Panc1 (cell line): ENCODE measurements at regions not wholly inside any gene's neighbourhood (a gene's known extent, or its start where the extent isn't known, plus 50 kb on each side); places are given as distances from the start of the nearest gene placed in this dataset.
"Not testable (repeated sequence)": the region's sequence is repeated elsewhere in the genome, so short reads cannot be mapped to it uniquely, and the experiment has no call there.

Experiments used
- ATAC-seq: fragments of 200-7000 bp; cut with Tn5 transposase; 2 replicates; pipeline ENCODE4 v1.9.1; 2020; ENCODE audit warnings: mild to moderate bottlenecking, moderate library complexity
- BruUV-seq: library from RNA; stranded (reverse); fragments of 400-500 nt; replicated peaks from 2 replicates; lab custom pipeline; 2021; lab: Mats Ljungman, UMichigan
- CTCF ChIA-PET: fragments of 300-600 bp; sonication (Branson Sonifier 250); formaldehyde crosslinking; loops from one replicate; lab custom pipeline; 2022; ENCODE audit warnings: antibody characterized with exemption; lab: Charles Lee
- POLR2A ChIA-PET: fragments of 300-600 bp; sonication (Branson Sonifier 250); formaldehyde crosslinking; loops from one replicate; lab custom pipeline; 2022; ENCODE audit warnings: antibody characterized with exemption; lab: Charles Lee
- DNase-seq: peaks from one replicate; pipeline ENCODE4 v3.0.0-alpha.2; 2010; ENCODE audit warnings: low read depth, low spot score
- H3K27ac ChIP-seq: 2 replicates; pipeline ENCODE4 v1.5.1; 2011; ENCODE audit warnings: mild to moderate bottlenecking, low read length, inconsistent platforms
- H3K27me3 ChIP-seq: fragments of 200-500 bp; sonication (Bioruptor generic); 2 replicates; pipeline ENCODE4 v1.6.0; 2014; ENCODE audit warnings: low read length, inconsistent platforms; ENCODE audit not compliant: control insufficient read depth, insufficient read depth
- H3K36me3 ChIP-seq: fragments of 200-500 bp; sonication (Bioruptor generic); 2 replicates; pipeline ENCODE4 v1.5.1; 2014; ENCODE audit warnings: inconsistent platforms, mild to moderate bottlenecking, low read length, moderate library complexity; ENCODE audit not compliant: control insufficient read depth, insufficient read depth
- H3K4me1 ChIP-seq: 2 replicates; pipeline ENCODE4 v1.5.1; 2011; ENCODE audit warnings: inconsistent platforms, mild to moderate bottlenecking, low read length, moderate library complexity; ENCODE audit not compliant: control insufficient read depth, insufficient read depth
- H3K4me3 ChIP-seq, 2 experiments: 2 replicates each; pipeline ENCODE4 v1.5.1; 2011 to 2012; ENCODE audit warnings: low read depth in 2 of 2, low read length in 2 of 2, mild to moderate bottlenecking in 2 of 2, inconsistent platforms in 1 of 2, moderate library complexity in 1 of 2
- H3K9me3 ChIP-seq: fragments of 200-500 bp; sonication (Bioruptor generic); 2 replicates; pipeline ENCODE4 v1.5.1; 2014; ENCODE audit warnings: low read depth, mild to moderate bottlenecking, inconsistent platforms, low read length, moderate library complexity; ENCODE audit not compliant: control insufficient read depth, insufficient read depth
- CTCF ChIP-seq: fragments of 450-650 bp; IDR thresholded peaks from 2 replicates; pipeline ENCODE4 v1.5.1; 2017; ENCODE audit warnings: mild to moderate bottlenecking
- POLR2AphosphoS5 ChIP-seq: IDR thresholded peaks from 2 replicates; pipeline ENCODE4 v1.6.1; 2012; ENCODE audit warnings: mild to moderate bottlenecking, low read depth, low read length, moderate library complexity
- REST ChIP-seq, 2 experiments: IDR thresholded peaks; 2 replicates each; pipeline ENCODE4 v1.6.1; 2011 to 2012; ENCODE audit warnings: low read depth in 2 of 2, control low read depth in 1 of 2, low read length in 1 of 2, mild to moderate bottlenecking in 1 of 2, moderate library complexity in 1 of 2; ENCODE audit not compliant: insufficient read depth in 1 of 2
- SIN3A ChIP-seq: IDR thresholded peaks from 2 replicates; pipeline ENCODE4 v1.6.1; 2012; ENCODE audit warnings: low read depth, mild to moderate bottlenecking, low read length, moderate library complexity, borderline replicate concordance; ENCODE audit not compliant: insufficient read depth
- TCF7L2 ChIP-seq: IDR thresholded peaks from 2 replicates; pipeline ENCODE4 v1.6.1; 2011; ENCODE audit warnings: mild to moderate bottlenecking, low read depth, low read length, inconsistent platforms
- in situ Hi-C: cut with HindIII; loops from 2 replicates; pipeline ENCODE4 v1.10.0; 2016; ENCODE audit warnings: low sequenced_read_pairs, low pct_unique_long_range_greater_than_20kb
- intact Hi-C: fragments of 100-400 bp; cut with micrococcal nuclease; formaldehyde crosslinking; loops from one replicate; pipeline ENCODE4 v1.10.0; 2022; ENCODE audit not compliant: unreplicated experiment

- CTCF ChIA-PET, result no interaction called here
- no peaks in the 10 kb centered on the region for H3K27me3 ChIP-seq
- intact Hi-C loops, result no loop called here
These were observed 727.9 kb upstream of the DIAPH2 start for GRCh38 chrX:95956745-95957144.

GRCh38 chrX:95973456-95974095 is 711.1 kb upstream of the DIAPH2 start:
- ATAC-seq, BruUV-seq, intact Hi-C loops, H3K9me3 ChIP-seq, H3K27me3 ChIP-seq, H3K4me1 ChIP-seq, H3K4me3 ChIP-seq, H3K27ac ChIP-seq, POLR2A ChIA-PET, in situ Hi-C loops, DNase-seq, CTCF ChIA-PET, H3K36me3 ChIP-seq: not testable (repeated sequence)

More at GRCh38 chrX:95956745-95957144, 727.9 kb upstream of the DIAPH2 start:
- POLR2A ChIA-PET, result no interaction called here
- in situ Hi-C loops, result no loop called here
- H3K36me3 ChIP-seq, result no peaks in the 10 kb centered on the region
- H3K27ac ChIP-seq, result no peak overlapping the region
- ATAC-seq, result no peak
- TF ChIP-seq REST (IDR thresholded peaks at IDR 0.05; ENCODE audit: insufficient read depth in 1 of 2, low read depth in 2 of 2, low read length in 1 of 2) (no peak), POLR2AphosphoS5 (no peak), CTCF (no peak)
- H3K4me1 ChIP-seq, result no peaks in the 10 kb centered on the region
- no peak for DNase-seq
- BruUV-seq, result no TSS peak
- no peak overlapping the region for H3K4me3 ChIP-seq
- H3K9me3 ChIP-seq, result no peaks in the 10 kb centered on the region

- BruUV-seq, result no TSS peak
- ChIA-PET CTCF (no interaction called here), POLR2A (no interaction called here)
- no peak overlapping the region for H3K4me3 ChIP-seq
- DNase-seq (no peak), ATAC-seq (no peak)
- in situ Hi-C loops, result no loop called here
- H3K27me3 ChIP-seq, result no peaks in the 10 kb centered on the region
- no peak overlapping the region for H3K27ac ChIP-seq
- intact Hi-C loops, result no loop called here
- no peaks in the 10 kb centered on the region for H3K4me1 ChIP-seq
- H3K9me3 ChIP-seq, result no peaks in the 10 kb centered on the region
- no peaks in the 10 kb centered on the region for H3K36me3 ChIP-seq
- TF ChIP-seq SIN3A, result no peak
- TF ChIP-seq REST (IDR thresholded peaks at IDR 0.05; ENCODE audit: insufficient read depth in 1 of 2, low read depth in 2 of 2, low read length in 1 of 2), result no peak
- TF ChIP-seq POLR2AphosphoS5, result no peak
- TF ChIP-seq TCF7L2, result no peak
- no peak for TF ChIP-seq CTCF
These were observed 710.6 kb upstream of the DIAPH2 start for GRCh38 chrX:95974096-95974470.
